HCT116 (cell line): ENCODE measurements at regions not wholly inside any gene's neighbourhood (a gene's known extent, or its start where the extent isn't known, plus 50 kb on each side); places are given as distances from the start of the nearest gene placed in this dataset.

Experiments
- CEBPB ChIP-seq: IDR thresholded peaks from 2 replicates; pipeline ENCODE4 v1.6.1; 2012; ENCODE audit warnings: low read depth
- ELF1 ChIP-seq: IDR thresholded peaks from 2 replicates; pipeline ENCODE4 v1.6.1; 2012; ENCODE audit warnings: low read depth, borderline replicate concordance
- EZH2 ChIP-seq: fragments of 200-600 bp; sonication (generic); IDR thresholded peaks from 2 replicates; pipeline ENCODE4 v1.6.1; 2017; ENCODE audit warnings: antibody characterized with exemption, mixed run types
- EZH2phosphoT487 ChIP-seq: fragments of 200-600 bp; IDR thresholded peaks from 2 replicates; pipeline ENCODE4 v1.6.1; 2018; ENCODE audit warnings: antibody characterized with exemption, borderline replicate concordance
- FOSL1 ChIP-seq: IDR thresholded peaks from 2 replicates; pipeline ENCODE4 v1.6.1; 2012; ENCODE audit warnings: low read depth
- POLR2A ChIP-seq: IDR thresholded peaks from 2 replicates; pipeline ENCODE4 v1.7.0; 2011; ENCODE audit warnings: borderline replicate concordance; ENCODE audit not compliant: insufficient read depth, insufficient read length; ENCODE audit errors: extremely low read depth
- POLR2AphosphoS5 ChIP-seq: IDR thresholded peaks from 2 replicates; pipeline ENCODE4 v1.6.1; 2011; ENCODE audit warnings: mild to moderate bottlenecking, low read depth, low read length, moderate library complexity
- TCF7L2 ChIP-seq: IDR thresholded peaks from 2 replicates; pipeline ENCODE4 v1.7.0; 2011; ENCODE audit warnings: borderline replicate concordance, inconsistent platforms; ENCODE audit not compliant: insufficient read depth, insufficient read length; ENCODE audit errors: extremely low read depth
- ZNF274 ChIP-seq: fragments of 200-500 bp; sonication (Bioruptor generic); IDR thresholded peaks from 2 replicates; pipeline ENCODE4 v1.6.1; 2014; ENCODE audit warnings: mild to moderate bottlenecking, low read depth, low read length, inconsistent platforms
- TF ChIP-seq, protein P1 (sequence below), 3 experiments: fragments of 200-600 bp in 1 of 3; sonication (generic) in 1 of 3; IDR thresholded peaks in 2 of 3; conservative IDR thresholded peaks in 1 of 3; 2 replicates each; pipeline ENCODE4 v1.5.1; 2012 to 2017; ENCODE audit warnings: low read depth in 2 of 3, low read length in 2 of 3, antibody characterized with exemption in 1 of 3, borderline replicate concordance in 1 of 3, control low read depth in 1 of 3, mild to moderate bottlenecking in 1 of 3, mixed read lengths in 1 of 3, mixed run types in 1 of 3, moderate library complexity in 1 of 3; ENCODE audit not compliant: insufficient read depth in 1 of 3
- TF ChIP-seq, protein P2 (sequence below): IDR thresholded peaks from 2 replicates; pipeline ENCODE4 v1.6.1; 2011; ENCODE audit warnings: mild to moderate bottlenecking, low read length, moderate library complexity; ENCODE audit not compliant: insufficient replicate concordance; ENCODE audit errors: extremely low read depth
- TF ChIP-seq, protein P3 (sequence below): IDR thresholded peaks from 2 replicates; pipeline ENCODE4 v1.6.1; 2012; ENCODE audit warnings: low read depth
- TF ChIP-seq, protein P4 (sequence below): IDR thresholded peaks from 2 replicates; pipeline ENCODE4 v1.6.1; 2012

DNA sequence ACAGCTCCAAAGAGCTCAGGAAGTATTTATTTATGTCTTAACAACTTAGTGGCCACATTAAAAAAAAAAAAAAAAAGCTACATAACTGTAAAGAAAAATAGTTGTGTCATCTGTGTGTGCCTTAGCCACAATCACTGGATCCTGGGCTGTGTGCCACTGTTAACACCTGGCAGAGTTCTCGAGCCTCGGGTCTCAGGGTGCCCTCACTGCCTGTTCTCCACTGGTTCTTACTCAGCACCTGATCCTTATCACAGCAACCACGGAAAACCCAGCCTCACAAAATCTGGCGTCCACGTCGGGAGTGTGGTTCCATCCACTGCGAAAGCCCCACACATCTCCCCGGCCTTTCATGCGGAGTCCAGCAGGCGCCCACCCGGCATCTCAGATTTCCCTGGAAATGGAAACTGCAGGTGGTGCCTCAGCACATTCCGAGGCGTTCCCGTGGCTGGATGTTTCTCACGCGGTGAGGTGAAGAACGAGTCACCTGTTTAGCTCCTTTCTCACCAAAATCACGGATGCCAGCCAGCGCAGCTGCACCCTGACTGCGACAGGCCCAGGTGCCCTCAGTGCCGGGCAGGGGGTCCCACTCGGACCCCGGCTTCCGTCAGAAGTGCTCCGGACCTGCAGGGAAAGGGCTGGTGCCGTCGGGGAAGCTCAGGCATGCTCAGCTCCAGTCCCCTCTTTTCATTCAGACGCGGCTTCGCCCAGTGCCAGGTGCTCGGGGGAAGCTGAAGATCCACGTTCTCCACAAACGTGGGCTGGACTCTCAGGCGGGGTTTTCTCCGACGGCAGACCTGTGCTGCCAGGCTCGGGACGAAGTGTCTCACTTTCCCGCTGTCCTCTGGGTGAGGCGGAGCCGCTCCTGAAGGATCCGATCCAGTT, 198.7 kb upstream of the SALL3 start:
- TF ChIP-seq EZH2 (no peak), POLR2A (no peak), TCF7L2 (no peak), POLR2AphosphoS5 (no peak), EZH2phosphoT487 (no peak), ELF1 (no peak), ZNF274 (no peak), FOSL1 (no peak), CEBPB (no peak)
- TF ChIP-seq, protein P1, sequence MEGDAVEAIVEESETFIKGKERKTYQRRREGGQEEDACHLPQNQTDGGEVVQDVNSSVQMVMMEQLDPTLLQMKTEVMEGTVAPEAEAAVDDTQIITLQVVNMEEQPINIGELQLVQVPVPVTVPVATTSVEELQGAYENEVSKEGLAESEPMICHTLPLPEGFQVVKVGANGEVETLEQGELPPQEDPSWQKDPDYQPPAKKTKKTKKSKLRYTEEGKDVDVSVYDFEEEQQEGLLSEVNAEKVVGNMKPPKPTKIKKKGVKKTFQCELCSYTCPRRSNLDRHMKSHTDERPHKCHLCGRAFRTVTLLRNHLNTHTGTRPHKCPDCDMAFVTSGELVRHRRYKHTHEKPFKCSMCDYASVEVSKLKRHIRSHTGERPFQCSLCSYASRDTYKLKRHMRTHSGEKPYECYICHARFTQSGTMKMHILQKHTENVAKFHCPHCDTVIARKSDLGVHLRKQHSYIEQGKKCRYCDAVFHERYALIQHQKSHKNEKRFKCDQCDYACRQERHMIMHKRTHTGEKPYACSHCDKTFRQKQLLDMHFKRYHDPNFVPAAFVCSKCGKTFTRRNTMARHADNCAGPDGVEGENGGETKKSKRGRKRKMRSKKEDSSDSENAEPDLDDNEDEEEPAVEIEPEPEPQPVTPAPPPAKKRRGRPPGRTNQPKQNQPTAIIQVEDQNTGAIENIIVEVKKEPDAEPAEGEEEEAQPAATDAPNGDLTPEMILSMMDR (IDR thresholded peaks at IDR 0.05 in 2 of 3, conservative IDR thresholded peaks at IDR 0.05 in 1 of 3; ENCODE audit: borderline replicate concordance in 1 of 3, insufficient read depth in 1 of 3, low read depth in 2 of 3, low read length in 2 of 3), result no peak
- TF ChIP-seq, protein P2, sequence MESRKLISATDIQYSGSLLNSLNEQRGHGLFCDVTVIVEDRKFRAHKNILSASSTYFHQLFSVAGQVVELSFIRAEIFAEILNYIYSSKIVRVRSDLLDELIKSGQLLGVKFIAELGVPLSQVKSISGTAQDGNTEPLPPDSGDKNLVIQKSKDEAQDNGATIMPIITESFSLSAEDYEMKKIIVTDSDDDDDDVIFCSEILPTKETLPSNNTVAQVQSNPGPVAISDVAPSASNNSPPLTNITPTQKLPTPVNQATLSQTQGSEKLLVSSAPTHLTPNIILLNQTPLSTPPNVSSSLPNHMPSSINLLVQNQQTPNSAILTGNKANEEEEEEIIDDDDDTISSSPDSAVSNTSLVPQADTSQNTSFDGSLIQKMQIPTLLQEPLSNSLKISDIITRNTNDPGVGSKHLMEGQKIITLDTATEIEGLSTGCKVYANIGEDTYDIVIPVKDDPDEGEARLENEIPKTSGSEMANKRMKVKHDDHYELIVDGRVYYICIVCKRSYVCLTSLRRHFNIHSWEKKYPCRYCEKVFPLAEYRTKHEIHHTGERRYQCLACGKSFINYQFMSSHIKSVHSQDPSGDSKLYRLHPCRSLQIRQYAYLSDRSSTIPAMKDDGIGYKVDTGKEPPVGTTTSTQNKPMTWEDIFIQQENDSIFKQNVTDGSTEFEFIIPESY, result no peak
- TF ChIP-seq, protein P3, sequence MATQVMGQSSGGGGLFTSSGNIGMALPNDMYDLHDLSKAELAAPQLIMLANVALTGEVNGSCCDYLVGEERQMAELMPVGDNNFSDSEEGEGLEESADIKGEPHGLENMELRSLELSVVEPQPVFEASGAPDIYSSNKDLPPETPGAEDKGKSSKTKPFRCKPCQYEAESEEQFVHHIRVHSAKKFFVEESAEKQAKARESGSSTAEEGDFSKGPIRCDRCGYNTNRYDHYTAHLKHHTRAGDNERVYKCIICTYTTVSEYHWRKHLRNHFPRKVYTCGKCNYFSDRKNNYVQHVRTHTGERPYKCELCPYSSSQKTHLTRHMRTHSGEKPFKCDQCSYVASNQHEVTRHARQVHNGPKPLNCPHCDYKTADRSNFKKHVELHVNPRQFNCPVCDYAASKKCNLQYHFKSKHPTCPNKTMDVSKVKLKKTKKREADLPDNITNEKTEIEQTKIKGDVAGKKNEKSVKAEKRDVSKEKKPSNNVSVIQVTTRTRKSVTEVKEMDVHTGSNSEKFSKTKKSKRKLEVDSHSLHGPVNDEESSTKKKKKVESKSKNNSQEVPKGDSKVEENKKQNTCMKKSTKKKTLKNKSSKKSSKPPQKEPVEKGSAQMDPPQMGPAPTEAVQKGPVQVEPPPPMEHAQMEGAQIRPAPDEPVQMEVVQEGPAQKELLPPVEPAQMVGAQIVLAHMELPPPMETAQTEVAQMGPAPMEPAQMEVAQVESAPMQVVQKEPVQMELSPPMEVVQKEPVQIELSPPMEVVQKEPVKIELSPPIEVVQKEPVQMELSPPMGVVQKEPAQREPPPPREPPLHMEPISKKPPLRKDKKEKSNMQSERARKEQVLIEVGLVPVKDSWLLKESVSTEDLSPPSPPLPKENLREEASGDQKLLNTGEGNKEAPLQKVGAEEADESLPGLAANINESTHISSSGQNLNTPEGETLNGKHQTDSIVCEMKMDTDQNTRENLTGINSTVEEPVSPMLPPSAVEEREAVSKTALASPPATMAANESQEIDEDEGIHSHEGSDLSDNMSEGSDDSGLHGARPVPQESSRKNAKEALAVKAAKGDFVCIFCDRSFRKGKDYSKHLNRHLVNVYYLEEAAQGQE, result no peak
- TF ChIP-seq, protein P4, sequence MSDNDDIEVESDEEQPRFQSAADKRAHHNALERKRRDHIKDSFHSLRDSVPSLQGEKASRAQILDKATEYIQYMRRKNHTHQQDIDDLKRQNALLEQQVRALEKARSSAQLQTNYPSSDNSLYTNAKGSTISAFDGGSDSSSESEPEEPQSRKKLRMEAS, result no peak
